GM13976 (cell line): ENCODE measurements at regions not wholly inside any gene's neighbourhood (a gene's known extent, or its start where the extent isn't known, plus 50 kb on each side); places are given as distances from the start of the nearest gene placed in this dataset.

Source experiments
- DNase-seq: peaks from one replicate; pipeline ENCODE4 v3.0.0; 2012; ENCODE audit warnings: low spot score
- in situ Hi-C: fragments of 300-500 bp; cut with MboI; formaldehyde crosslinking; loops from one replicate; pipeline ENCODE4 v1.12.0; 2022; ENCODE audit warnings: low sequenced_read_pairs, mixed read lengths, inconsistent platforms; ENCODE audit not compliant: unreplicated experiment
- TF ChIP-seq, protein P1 (sequence below): IDR thresholded peaks from 2 replicates; pipeline ENCODE4 v1.5.1; 2012; ENCODE audit warnings: borderline replicate concordance, mild to moderate bottlenecking; ENCODE audit not compliant: insufficient read depth; ENCODE audit errors: extremely low read depth, missing control alignments, control extremely low read depth

- TF ChIP-seq, protein P1, sequence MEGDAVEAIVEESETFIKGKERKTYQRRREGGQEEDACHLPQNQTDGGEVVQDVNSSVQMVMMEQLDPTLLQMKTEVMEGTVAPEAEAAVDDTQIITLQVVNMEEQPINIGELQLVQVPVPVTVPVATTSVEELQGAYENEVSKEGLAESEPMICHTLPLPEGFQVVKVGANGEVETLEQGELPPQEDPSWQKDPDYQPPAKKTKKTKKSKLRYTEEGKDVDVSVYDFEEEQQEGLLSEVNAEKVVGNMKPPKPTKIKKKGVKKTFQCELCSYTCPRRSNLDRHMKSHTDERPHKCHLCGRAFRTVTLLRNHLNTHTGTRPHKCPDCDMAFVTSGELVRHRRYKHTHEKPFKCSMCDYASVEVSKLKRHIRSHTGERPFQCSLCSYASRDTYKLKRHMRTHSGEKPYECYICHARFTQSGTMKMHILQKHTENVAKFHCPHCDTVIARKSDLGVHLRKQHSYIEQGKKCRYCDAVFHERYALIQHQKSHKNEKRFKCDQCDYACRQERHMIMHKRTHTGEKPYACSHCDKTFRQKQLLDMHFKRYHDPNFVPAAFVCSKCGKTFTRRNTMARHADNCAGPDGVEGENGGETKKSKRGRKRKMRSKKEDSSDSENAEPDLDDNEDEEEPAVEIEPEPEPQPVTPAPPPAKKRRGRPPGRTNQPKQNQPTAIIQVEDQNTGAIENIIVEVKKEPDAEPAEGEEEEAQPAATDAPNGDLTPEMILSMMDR = no peak
- no peak for DNase-seq
- in situ Hi-C loops = no loop called here
These were observed 134.0 kb upstream of the SEMA3D start for GRCh38 chr7:85320699-85321476.

DNA sequence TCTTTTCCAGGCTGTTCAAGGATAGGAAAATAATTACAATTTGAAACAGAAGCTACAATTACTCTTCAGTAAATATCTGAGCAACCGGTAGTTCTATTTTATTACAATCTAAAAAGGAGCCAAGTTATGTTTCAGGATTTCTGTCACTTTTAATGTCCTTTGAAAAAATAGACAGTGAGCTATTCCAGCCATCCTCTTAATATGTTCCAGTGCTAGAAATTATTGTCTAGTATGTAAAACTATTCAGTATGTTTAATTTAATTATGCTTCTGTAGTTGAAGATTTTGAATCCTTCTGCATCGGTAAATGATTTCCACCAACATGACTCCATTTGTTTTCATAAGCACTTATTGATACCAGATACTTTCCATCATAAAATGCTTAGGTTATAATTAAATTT lies 129.6 kb upstream of the SEMA3D start:
- no peak for DNase-seq
- TF ChIP-seq, protein P1 = no peak
- in situ Hi-C loops = no loop called here

GRCh38 chr7:85310301-85310700 lies 123.4 kb upstream of the SEMA3D start:
- TF ChIP-seq, protein P1 = no peak
- DNase-seq = no peak
- in situ Hi-C loops = no loop called here

GRCh38 chr7:85306115-85306514 lies 119.3 kb upstream of the SEMA3D start:
- in situ Hi-C loops = no loop called here
- TF ChIP-seq, protein P1 = no peak

DNA sequence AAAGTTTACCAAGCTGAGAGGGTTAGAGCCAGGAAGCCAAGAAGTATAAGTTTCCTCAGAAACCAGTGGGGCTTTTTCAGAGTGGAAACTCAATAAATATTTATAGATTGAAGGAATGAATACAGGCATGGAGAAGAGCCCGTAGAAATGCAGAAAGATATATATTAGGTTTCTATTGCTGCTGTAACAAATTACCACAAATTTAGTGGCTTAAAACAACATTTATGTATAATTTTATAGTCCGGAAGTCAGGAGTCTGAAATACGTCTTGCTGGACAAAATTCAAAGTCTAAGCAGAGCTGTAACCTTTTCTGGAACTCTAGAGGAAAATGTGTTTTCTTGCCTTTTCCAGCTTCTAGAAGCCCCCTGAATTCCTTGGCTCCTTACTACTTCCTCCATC lies 107.3 kb upstream of the SEMA3D start:
- no peak for DNase-seq
- TF ChIP-seq, protein P1 = no peak
- in situ Hi-C loops = no loop called here

More at GRCh38 chr7:85306115-85306514, 119.3 kb upstream of the SEMA3D start:
- no peak for DNase-seq

GRCh38 chr7:85292908-85293576 lies 106.2 kb upstream of the SEMA3D start:
- TF ChIP-seq, protein P1 = no peak
- in situ Hi-C loops = no loop called here
- DNase-seq = no peak
